Spleen (tissue), 11 donors: ENCODE measurements at regions not wholly inside any gene's neighbourhood (a gene's known extent, or its start where the extent isn't known, plus 50 kb on each side); places are given as distances from the start of the nearest gene placed in this dataset.

ENCODE experiments used
- DNase-seq: peaks from one replicate; pipeline ENCODE4 v3.0.0-alpha.2; 2020
- H3K27ac ChIP-seq, 8 donors: fragments of 200-600 bp; sonication (generic) in 7 of 8; 1 replicate in 4 of 8; 2 replicates in 4 of 8; pipeline versions ENCODE4 v1.5.0 to v1.8.0; 2016 to 2021; ENCODE audit warnings: inconsistent platforms in 4 of 8, mild to moderate bottlenecking in 4 of 8, moderate library complexity in 1 of 8
- H3K27me3 ChIP-seq, 7 donors: fragments of 200-600 bp; sonication (generic) in 6 of 7; replicated peaks in 1 of 7; 1 replicate in 4 of 7; 2 replicates in 3 of 7; pipeline versions ENCODE4 v1.5.0 to v1.8.0; 2016 to 2021; ENCODE audit warnings: inconsistent platforms in 3 of 7, mild to moderate bottlenecking in 1 of 7
- H3K36me3 ChIP-seq, 6 donors: fragments of 200-600 bp; sonication (generic) in 5 of 6; 1 replicate in 4 of 6; 2 replicates in 2 of 6; pipeline versions ENCODE4 v1.5.0 to v1.8.0; 2016 to 2021; ENCODE audit warnings: inconsistent platforms in 2 of 6
- H3K4me1 ChIP-seq, 6 donors: fragments of 200-600 bp; sonication (generic) in 5 of 6; 1 replicate in 3 of 6; 2 replicates in 3 of 6; pipeline versions ENCODE4 v1.5.0 to v1.8.0; 2016 to 2021; ENCODE audit warnings: inconsistent platforms in 3 of 6
- H3K4me3 ChIP-seq, 8 donors: fragments of 200-600 bp; sonication (generic) in 7 of 8; 1 replicate in 4 of 8; 2 replicates in 4 of 8; pipeline versions ENCODE4 v1.5.0 to v1.8.0; 2016 to 2021; ENCODE audit warnings: inconsistent platforms in 4 of 8, mild to moderate bottlenecking in 4 of 8, moderate library complexity in 2 of 8
- H3K9me3 ChIP-seq, 8 donors: fragments of 200-600 bp; sonication (generic) in 7 of 8; 1 replicate in 4 of 8; 2 replicates in 4 of 8; pipeline versions ENCODE4 v1.5.0 to v1.8.0; 2016 to 2021; ENCODE audit warnings: inconsistent platforms in 4 of 8
- CTCF ChIP-seq, 11 experiments: fragments of 200-600 bp in 7 of 11; fragments of 450-650 bp in 4 of 11; sonication (generic) in 4 of 11; IDR thresholded peaks in 8 of 11; conservative IDR thresholded peaks in 3 of 11; 1 replicate in 7 of 11; 2 replicates in 4 of 11; pipeline versions ENCODE4 v1.4.0 to v1.8.0; 2016 to 2021; ENCODE audit warnings: antibody characterized with exemption in 11 of 11, inconsistent platforms in 4 of 11, mild to moderate bottlenecking in 1 of 11
- POLR2A ChIP-seq, 3 donors: fragments of 450-650 bp; IDR thresholded peaks; one replicate each; pipeline ENCODE4 v1.5.1; 2017; ENCODE audit warnings: antibody characterized with exemption in 3 of 3, mild to moderate bottlenecking in 1 of 3
- POLR2AphosphoS5 ChIP-seq, 3 donors: sonication (generic); formaldehyde crosslinking; IDR thresholded peaks; one replicate each; pipeline ENCODE4 v1.5.1; 2017; ENCODE audit warnings: antibody characterized with exemption in 3 of 3
- WGBS, 5 donors: extraction: QIAGEN DNeasy Blood & Tissue Kit in 3 of 5; methylation state at CpG; one replicate each; pipeline versions ENCODE4 v1.1.5 to v1.1.7; 2013 to 2018; 5-methylcytosine and 5-hydroxymethylcytosine counted together
- intact Hi-C: fragments of 100-400 bp; cut with DNase I; formaldehyde crosslinking; loops from one replicate; pipeline ENCODE4 v1.15.0; 2023; ENCODE audit warnings: low total_unique reads
- donor health status: healthy with polysubstance abuse.
- donor health status: DM: no; HTN: no; CAD: no; lungs with moderate emphysema.
- donor health status: DM: no; HTN: no; CAD: no.
- donor health status: Bipolar disorder and iron deficiency.
- donor health status: healthy.
- donor health status: DM: no; HTN: no; CAD: no.
- donor health status: DM: yes; HTN: yes; CAD: no.

GRCh38 chr17:31673076-31673475 lies 186.0 kb downstream of the COPRS start:
- intact Hi-C loops, result no loop called here
- no peaks in the 10 kb centered on the region for H3K36me3 ChIP-seq
- H3K4me1 ChIP-seq, result no peaks in the 10 kb centered on the region
- TF ChIP-seq POLR2AphosphoS5 (IDR thresholded peaks at IDR 0.05) (no peak), CTCF (IDR thresholded peaks at IDR 0.05 in 8 of 11, conservative IDR thresholded peaks at IDR 0.05 in 3 of 11) (no peak), POLR2A (IDR thresholded peaks at IDR 0.05) (no peak)
- no peak for DNase-seq
- H3K4me3 ChIP-seq, result no peak overlapping the region
- peaks cover 0 to 3% (median 0%) of the 10 kb centered on the region in 8 donors for H3K9me3 ChIP-seq
- peaks cover 0 to 54% (median 0%) of the 10 kb centered on the region in 7 donors for H3K27me3 ChIP-seq
- H3K27ac ChIP-seq, result no peak overlapping the region
- 52 to 87% (median 73%) methylated on average over 8 of the region's 8 CpGs for WGBS, 5 donors

- Histone ChIP-seq H3K27me3 (peaks cover 0 to 49% (median 0%) of the 10 kb centered on the region in 7 donors), H3K4me1 (no peaks in the 10 kb centered on the region), H3K36me3 (no peaks in the 10 kb centered on the region), H3K27ac (no peak overlapping the region), H3K9me3 (peaks cover 0 to 3% (median 0%) of the 10 kb centered on the region in 8 donors), H3K4me3 (no peak overlapping the region)
- intact Hi-C loops, result no loop called here
- 49 to 70% (median 64%) methylated on average over 7 of the region's 7 CpGs for WGBS, 5 donors
- DNase-seq, result no peak
- TF ChIP-seq CTCF (IDR thresholded peaks at IDR 0.05 in 8 of 11, conservative IDR thresholded peaks at IDR 0.05 in 3 of 11) (no peak), POLR2AphosphoS5 (IDR thresholded peaks at IDR 0.05) (no peak), POLR2A (IDR thresholded peaks at IDR 0.05) (no peak)
Observed at GRCh38 chr17:31672161-31672819, 186.8 kb downstream of the COPRS start.

GRCh38 chr17:31663576-31663975 lies 195.5 kb downstream of the COPRS start:
- DNase-seq, result no peak
- 82 to 93% (median 88%) methylated on average over 2 of the region's 2 CpGs for WGBS, 5 donors
- Histone ChIP-seq H3K4me1 (no peaks in the 10 kb centered on the region), H3K9me3 (peaks cover 4 to 52% (median 41%) of the 10 kb centered on the region in 8 donors), H3K36me3 (no peaks in the 10 kb centered on the region), H3K27me3 (no peaks in the 10 kb centered on the region), H3K4me3 (no peak overlapping the region), H3K27ac (no peak overlapping the region)
- TF ChIP-seq POLR2AphosphoS5 (IDR thresholded peaks at IDR 0.05), result no peak
- no peak for TF ChIP-seq CTCF (IDR thresholded peaks at IDR 0.05 in 8 of 11, conservative IDR thresholded peaks at IDR 0.05 in 3 of 11)
- TF ChIP-seq POLR2A (IDR thresholded peaks at IDR 0.05), result no peak
- intact Hi-C loops, result no loop called here

GRCh38 chr17:31660684-31661083 lies 198.4 kb downstream of the COPRS start:
- Histone ChIP-seq H3K27ac (no peak overlapping the region), H3K36me3 (no peaks in the 10 kb centered on the region)
- TF ChIP-seq POLR2AphosphoS5 (IDR thresholded peaks at IDR 0.05) (no peak), CTCF (IDR thresholded peaks at IDR 0.05 in 8 of 11, conservative IDR thresholded peaks at IDR 0.05 in 3 of 11) (no peak), POLR2A (IDR thresholded peaks at IDR 0.05) (no peak)

More at GRCh38 chr17:31660684-31661083, 198.4 kb downstream of the COPRS start:
- intact Hi-C loops, result no loop called here
- H3K4me1 ChIP-seq, result no peaks in the 10 kb centered on the region
- peaks cover 4 to 44% (median 34%) of the 10 kb centered on the region in 8 donors for H3K9me3 ChIP-seq
- no peak for DNase-seq
- H3K27me3 ChIP-seq, result no peaks in the 10 kb centered on the region
- WGBS, 5 donors, result 65 to 96% (median 80%) methylated on average over 3 of the region's 3 CpGs
- H3K4me3 ChIP-seq, result no peak overlapping the region
